Gastrocnemius medialis (tissue), 4 donors: ENCODE measurements at regions not wholly inside any gene's neighbourhood (a gene's known extent, or its start where the extent isn't known, plus 50 kb on each side); places are given as distances from the start of the nearest gene placed in this dataset.

Experiments
- ATAC-seq, 2 donors: fragments of 150-250 bp; one replicate each; pipeline ENCODE4 v1.9.1; 2016
- DNase-seq, 2 donors: peaks; one replicate each; pipeline ENCODE4 v3.0.0-alpha.2; 2019
- H3K27ac ChIP-seq, 4 donors: fragments of 200-600 bp; sonication (generic); 1 replicate in 1 of 4; 2 replicates in 3 of 4; pipeline ENCODE4 v1.5.1; 2016 to 2018; ENCODE audit warnings: mild to moderate bottlenecking in 2 of 4, moderate library complexity in 1 of 4
- H3K27me3 ChIP-seq, 3 donors: fragments of 200-600 bp; sonication (generic) in 2 of 3; 1 replicate in 1 of 3; 2 replicates in 2 of 3; pipeline versions ENCODE4 v1.5.1 to v1.6.0; 2016 to 2019; ENCODE audit warnings: mild to moderate bottlenecking in 1 of 3, moderate library complexity in 1 of 3
- H3K36me3 ChIP-seq, 2 donors: fragments of 200-600 bp; sonication (generic) in 1 of 2; one replicate each; pipeline ENCODE4 v1.5.1; 2017 to 2018
- H3K4me1 ChIP-seq, 2 donors: fragments of 200-600 bp; sonication (generic) in 1 of 2; one replicate each; pipeline ENCODE4 v1.5.1; 2016 to 2017; ENCODE audit warnings: mild to moderate bottlenecking in 2 of 2
- H3K4me3 ChIP-seq, 4 donors: fragments of 200-600 bp; sonication (generic) in 3 of 4; 1 replicate in 1 of 4; 2 replicates in 3 of 4; pipeline ENCODE4 v1.5.1; 2016 to 2019; ENCODE audit warnings: mild to moderate bottlenecking in 2 of 4
- H3K9me3 ChIP-seq, 3 donors: fragments of 200-600 bp; sonication (generic) in 2 of 3; 1 replicate in 1 of 3; 2 replicates in 2 of 3; pipeline ENCODE4 v1.5.1; 2016 to 2019
- POLR2A ChIP-seq, 2 donors: fragments of 450-650 bp; IDR thresholded peaks; one replicate each; pipeline ENCODE4 v1.6.1; 2017; ENCODE audit warnings: antibody characterized with exemption in 2 of 2, mild to moderate bottlenecking in 2 of 2, moderate library complexity in 2 of 2
- in situ Hi-C, 4 donors: fragments of 200-750 bp; cut with MboI; loops; one replicate each; pipeline versions ENCODE4 v1.15.0 to v1.8.0; 2017; ENCODE audit warnings: low sequenced_read_pairs in 4 of 4
- intact Hi-C: fragments of 100-400 bp; cut with DNase I; formaldehyde crosslinking; loops from one replicate; pipeline ENCODE4 v1.15.1; 2023; ENCODE audit warnings: low total_unique reads
- TF ChIP-seq, protein P1 (sequence below), 5 experiments: fragments of 450-650 bp in 3 of 5; fragments of 200-600 bp in 2 of 5; sonication (generic) in 2 of 5; IDR thresholded peaks in 4 of 5; conservative IDR thresholded peaks in 1 of 5; 1 replicate in 4 of 5; 2 replicates in 1 of 5; pipeline ENCODE4 v1.5.1; 2016 to 2019; ENCODE audit warnings: antibody characterized with exemption in 5 of 5, mild to moderate bottlenecking in 3 of 5, moderate library complexity in 3 of 5

DNA sequence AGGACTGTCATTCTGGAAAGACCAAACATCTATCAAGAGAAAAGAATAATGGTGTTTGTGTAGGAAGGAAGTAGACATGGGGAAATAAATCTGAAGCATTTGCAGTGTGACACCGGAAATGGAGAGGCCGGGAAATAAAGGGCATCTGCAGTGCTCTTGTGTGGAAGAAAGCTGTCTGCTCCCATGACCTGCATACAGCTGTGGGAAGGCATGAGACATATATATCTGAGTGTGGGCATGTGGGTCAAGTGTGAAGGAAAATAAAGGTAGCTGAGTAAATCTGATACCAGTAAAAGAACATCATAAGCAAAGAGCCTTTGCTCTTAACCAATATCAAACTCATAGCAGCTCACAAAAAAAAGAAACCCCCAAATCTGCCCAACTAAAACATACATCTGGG lies 72.1 kb upstream of the OR5AK2 start:
- in situ Hi-C loops: no loop called here
- Histone ChIP-seq H3K36me3 (no peaks in the 10 kb centered on the region), H3K4me3 (no peak overlapping the region), H3K27me3 (no peaks in the 10 kb centered on the region), H3K9me3 (no peaks in the 10 kb centered on the region), H3K27ac (no peak overlapping the region), H3K4me1 (no peaks in the 10 kb centered on the region)
- ATAC-seq (no peak), DNase-seq (no peak)
- intact Hi-C loops: no loop called here
- TF ChIP-seq, protein P1, sequence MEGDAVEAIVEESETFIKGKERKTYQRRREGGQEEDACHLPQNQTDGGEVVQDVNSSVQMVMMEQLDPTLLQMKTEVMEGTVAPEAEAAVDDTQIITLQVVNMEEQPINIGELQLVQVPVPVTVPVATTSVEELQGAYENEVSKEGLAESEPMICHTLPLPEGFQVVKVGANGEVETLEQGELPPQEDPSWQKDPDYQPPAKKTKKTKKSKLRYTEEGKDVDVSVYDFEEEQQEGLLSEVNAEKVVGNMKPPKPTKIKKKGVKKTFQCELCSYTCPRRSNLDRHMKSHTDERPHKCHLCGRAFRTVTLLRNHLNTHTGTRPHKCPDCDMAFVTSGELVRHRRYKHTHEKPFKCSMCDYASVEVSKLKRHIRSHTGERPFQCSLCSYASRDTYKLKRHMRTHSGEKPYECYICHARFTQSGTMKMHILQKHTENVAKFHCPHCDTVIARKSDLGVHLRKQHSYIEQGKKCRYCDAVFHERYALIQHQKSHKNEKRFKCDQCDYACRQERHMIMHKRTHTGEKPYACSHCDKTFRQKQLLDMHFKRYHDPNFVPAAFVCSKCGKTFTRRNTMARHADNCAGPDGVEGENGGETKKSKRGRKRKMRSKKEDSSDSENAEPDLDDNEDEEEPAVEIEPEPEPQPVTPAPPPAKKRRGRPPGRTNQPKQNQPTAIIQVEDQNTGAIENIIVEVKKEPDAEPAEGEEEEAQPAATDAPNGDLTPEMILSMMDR (IDR thresholded peaks at IDR 0.05 in 4 of 5, conservative IDR thresholded peaks at IDR 0.05 in 1 of 5): no peak
- no peak for TF ChIP-seq POLR2A (IDR thresholded peaks at IDR 0.05)

DNA sequence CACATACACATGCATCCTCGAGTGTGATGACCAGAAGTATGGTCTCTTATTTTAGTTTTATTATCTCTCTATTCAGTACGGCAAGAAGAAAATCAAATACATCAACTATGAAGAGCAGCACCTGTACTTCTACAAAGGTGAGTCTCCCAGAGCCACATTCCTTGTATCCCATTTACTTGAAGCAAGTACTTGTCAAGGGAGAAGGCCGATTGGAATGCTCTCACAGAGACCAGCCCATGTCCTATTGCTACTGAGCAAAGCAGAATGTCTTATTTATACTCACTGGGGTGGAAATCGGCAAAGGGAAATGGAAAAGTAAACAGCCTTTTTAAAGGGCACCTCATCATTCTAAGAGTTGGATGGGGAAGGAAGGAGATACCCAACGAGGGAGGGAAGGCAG lies 72.6 kb upstream of the OR5AK2 start:
- Histone ChIP-seq H3K27me3 (no peaks in the 10 kb centered on the region), H3K27ac (no peak overlapping the region), H3K9me3 (no peaks in the 10 kb centered on the region), H3K4me1 (no peaks in the 10 kb centered on the region), H3K36me3 (no peaks in the 10 kb centered on the region), H3K4me3 (no peak overlapping the region)
- in situ Hi-C loops: no loop called here
- intact Hi-C loops: no loop called here
- no peak for ATAC-seq
- TF ChIP-seq, protein P1 (IDR thresholded peaks at IDR 0.05 in 4 of 5, conservative IDR thresholded peaks at IDR 0.05 in 1 of 5): no peak
- no peak for TF ChIP-seq POLR2A (IDR thresholded peaks at IDR 0.05)
- no peak for DNase-seq

- Histone ChIP-seq H3K27me3 (no peaks in the 10 kb centered on the region), H3K4me1 (no peaks in the 10 kb centered on the region), H3K36me3 (no peaks in the 10 kb centered on the region), H3K9me3 (no peaks in the 10 kb centered on the region), H3K4me3 (no peak overlapping the region), H3K27ac (no peak overlapping the region)
- TF ChIP-seq, protein P1 (IDR thresholded peaks at IDR 0.05 in 4 of 5, conservative IDR thresholded peaks at IDR 0.05 in 1 of 5): no peak
- no peak for TF ChIP-seq POLR2A (IDR thresholded peaks at IDR 0.05)
- intact Hi-C loops (no loop called here), in situ Hi-C loops (no loop called here)
- DNase-seq (no peak), ATAC-seq (no peak)
Observed at GRCh38 chr11:56911312-56911711, 77.4 kb upstream of the OR5AK2 start.

GRCh38 chr11:56910785-56911184 lies 77.9 kb upstream of the OR5AK2 start:
- H3K27ac ChIP-seq: no peak overlapping the region
- no peaks in the 10 kb centered on the region for H3K36me3 ChIP-seq
- no peak overlapping the region for H3K4me3 ChIP-seq
- DNase-seq (no peak), ATAC-seq (no peak)
- in situ Hi-C loops (no loop called here), intact Hi-C loops (no loop called here)
- no peaks in the 10 kb centered on the region for H3K27me3 ChIP-seq
- H3K4me1 ChIP-seq: no peaks in the 10 kb centered on the region
- no peaks in the 10 kb centered on the region for H3K9me3 ChIP-seq
- no peak for TF ChIP-seq POLR2A (IDR thresholded peaks at IDR 0.05)
- TF ChIP-seq, protein P1 (IDR thresholded peaks at IDR 0.05 in 4 of 5, conservative IDR thresholded peaks at IDR 0.05 in 1 of 5): no peak

DNA sequence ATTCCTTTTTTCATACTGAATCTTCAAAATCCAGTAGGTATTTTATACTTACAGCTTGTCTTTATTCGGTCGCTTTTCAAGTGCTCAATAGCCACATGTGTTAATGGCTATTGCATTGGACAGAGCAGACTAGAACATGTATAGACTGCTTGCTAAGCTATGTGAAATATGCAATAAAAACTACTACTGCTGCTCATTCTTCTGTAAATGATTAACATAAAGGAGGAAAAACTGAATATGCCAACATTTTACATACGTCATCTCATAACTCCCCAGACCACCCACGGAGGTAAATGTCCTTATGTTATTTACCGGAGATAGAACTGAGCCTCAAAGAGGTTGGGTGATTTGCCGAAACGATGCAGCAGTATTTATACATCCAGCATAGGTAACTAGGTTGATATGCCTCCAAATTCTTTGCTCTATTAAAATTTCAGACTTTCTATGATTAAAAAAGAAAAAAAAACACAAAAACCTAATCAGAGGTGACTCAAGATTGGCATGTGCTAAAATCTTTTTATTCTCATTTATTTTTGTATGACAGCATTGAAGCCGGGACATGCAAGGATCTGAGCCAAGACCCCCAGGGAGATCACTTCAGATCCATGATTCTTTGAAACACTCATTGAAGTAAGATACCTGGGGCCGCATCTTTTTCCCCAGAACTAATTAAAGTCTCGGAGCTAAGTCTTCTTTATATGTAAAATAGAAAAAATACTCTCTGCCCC lies 78.5 kb upstream of the OR5AK2 start:
- H3K27ac ChIP-seq: no peak overlapping the region
- no peaks in the 10 kb centered on the region for H3K4me1 ChIP-seq
- DNase-seq (no peak), ATAC-seq (no peak)
- no peak overlapping the region for H3K4me3 ChIP-seq
- intact Hi-C loops: no loop called here
- H3K9me3 ChIP-seq: no peaks in the 10 kb centered on the region
- TF ChIP-seq, protein P1 (IDR thresholded peaks at IDR 0.05 in 4 of 5, conservative IDR thresholded peaks at IDR 0.05 in 1 of 5): no peak
- no peak for TF ChIP-seq POLR2A (IDR thresholded peaks at IDR 0.05)
- H3K27me3 ChIP-seq: no peaks in the 10 kb centered on the region
- in situ Hi-C loops: no loop called here
- no peaks in the 10 kb centered on the region for H3K36me3 ChIP-seq
